ACC112 (cell line): ENCODE measurements at regions not wholly inside any gene's neighbourhood (a gene's known extent, or its start where the extent isn't known, plus 50 kb on each side); places are given as distances from the start of the nearest gene placed in this dataset.
"Not testable (repeated sequence)": the region's sequence is repeated elsewhere in the genome, so short reads cannot be mapped to it uniquely, and the experiment has no call there.

Experiments
- H2AFZ ChIP-seq: fragments of 200-600 bp; sonication (generic); one replicate; pipeline ENCODE4 v1.6.0; 2017; ENCODE audit warnings: antibody characterized with exemption, low read length; ENCODE audit not compliant: unreplicated experiment
- H3K27ac ChIP-seq: fragments of 200-600 bp; sonication (generic); 2 replicates; pipeline ENCODE4 v1.5.1; 2014; ENCODE audit warnings: low read depth, mild to moderate bottlenecking, antibody characterized with exemption, low read length, moderate library complexity
- H3K27me3 ChIP-seq: fragments of 200-600 bp; sonication (generic); 2 replicates; pipeline ENCODE4 v1.6.1; 2014; ENCODE audit warnings: mild to moderate bottlenecking, antibody characterized with exemption, low read length, moderate library complexity, mixed read lengths; ENCODE audit not compliant: insufficient read depth
- H3K36me3 ChIP-seq: fragments of 200-600 bp; sonication (generic); 2 replicates; pipeline ENCODE4 v1.6.1; 2016; ENCODE audit warnings: mild to moderate bottlenecking, antibody characterized with exemption, low read length, moderate library complexity, mixed read lengths; ENCODE audit not compliant: insufficient read depth
- H3K4me1 ChIP-seq: fragments of 200-600 bp; sonication (generic); one replicate; pipeline ENCODE4 v1.6.1; 2016; ENCODE audit warnings: low read length, mixed read lengths; ENCODE audit not compliant: insufficient read depth, unreplicated experiment, control insufficient read depth
- H3K4me3 ChIP-seq: fragments of 200-600 bp; sonication (generic); 2 replicates; pipeline ENCODE4 v1.5.1; 2014; ENCODE audit warnings: mild to moderate bottlenecking, low read depth, low read length
- H3K79me2 ChIP-seq: fragments of 200-600 bp; sonication (generic); one replicate; pipeline ENCODE4 v1.6.0; 2016; ENCODE audit warnings: low read length; ENCODE audit not compliant: control insufficient read depth, unreplicated experiment, insufficient read depth

DNA sequence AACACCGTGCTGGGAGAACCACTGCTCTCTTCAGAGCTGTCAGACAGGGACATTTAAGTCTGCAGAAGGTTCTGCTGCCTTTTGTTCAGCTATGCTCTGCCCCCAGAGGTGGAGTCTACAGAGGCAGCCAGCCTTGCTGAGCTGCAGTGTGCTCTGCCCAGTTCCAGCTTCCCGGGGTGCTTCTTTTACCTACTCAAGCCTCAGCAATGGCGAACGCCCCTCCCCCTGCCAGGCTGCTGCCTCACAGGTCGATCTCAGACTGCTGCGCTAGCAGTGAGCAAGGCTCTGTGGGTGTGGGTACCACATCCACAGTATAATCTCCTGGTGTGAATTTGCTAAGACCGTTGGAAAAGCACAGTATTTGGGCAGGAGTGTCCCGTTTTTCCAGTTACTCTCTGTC is 133.1 kb upstream of the PHYHIPL start:
- not testable (repeated sequence) for H3K36me3 ChIP-seq, H3K4me1 ChIP-seq, H3K27ac ChIP-seq, H3K4me3 ChIP-seq, H3K79me2 ChIP-seq, H2AFZ ChIP-seq
- H3K27me3 ChIP-seq, result peaks cover 28% of the 10 kb centered on the region

DNA sequence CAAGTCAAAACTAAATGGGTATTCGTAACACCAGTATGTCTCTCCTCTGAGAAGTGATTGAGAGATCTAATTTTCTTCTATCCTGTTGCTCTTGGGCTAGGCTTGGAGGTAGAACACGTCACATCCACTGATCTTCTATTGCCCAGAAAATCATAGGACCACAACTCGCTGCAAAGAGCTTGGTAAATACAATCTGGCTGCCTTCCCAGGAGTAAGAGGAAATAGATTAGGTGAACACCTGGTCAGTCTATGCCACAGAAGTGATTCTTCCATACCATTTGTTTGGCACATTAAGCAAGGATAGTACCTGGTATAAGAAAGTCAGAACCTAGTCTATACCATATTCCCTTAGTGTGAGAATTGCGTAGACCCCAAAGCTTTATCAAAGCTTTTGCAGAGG is 129.3 kb upstream of the PHYHIPL start:
- Histone ChIP-seq H3K4me1 (no peaks in the 10 kb centered on the region), H3K27ac (no peak overlapping the region), H3K36me3 (no peaks in the 10 kb centered on the region), H2AFZ (no peak overlapping the region), H3K27me3 (peaks cover 33% of the 10 kb centered on the region), H3K4me3 (no peak overlapping the region), H3K79me2 (no peaks in the 10 kb centered on the region)

DNA sequence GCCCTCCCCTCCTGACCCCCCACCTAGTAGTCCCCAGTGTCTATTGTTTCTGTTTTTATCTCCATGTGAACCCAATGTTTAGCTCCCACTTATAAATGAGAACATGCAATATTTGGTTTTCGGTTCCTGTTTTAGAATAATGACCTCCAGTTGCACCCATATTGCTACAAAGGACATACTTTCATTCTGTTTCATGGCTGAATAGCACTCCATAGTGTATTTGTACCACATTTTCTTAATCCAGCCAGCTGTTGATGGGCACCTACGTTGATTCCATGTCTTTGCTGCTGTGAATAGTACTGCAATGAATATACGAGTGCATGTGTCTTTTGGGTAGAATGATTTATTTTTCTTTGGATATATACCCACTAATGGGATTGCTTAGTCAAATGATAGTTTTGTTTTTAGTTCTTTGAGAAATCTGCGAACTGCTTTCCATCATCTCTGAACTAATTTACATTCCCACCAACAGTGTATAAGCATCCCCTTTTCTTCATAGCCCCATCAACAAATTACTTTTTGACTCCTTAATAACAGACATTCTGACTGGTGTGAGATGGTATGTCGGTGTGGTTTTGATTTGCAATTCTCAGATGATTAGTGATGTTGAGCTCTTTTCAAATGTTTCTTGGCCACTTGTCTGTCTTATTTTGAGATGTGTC is 128.4 kb upstream of the PHYHIPL start:
- Histone ChIP-seq H3K4me3 (no peak overlapping the region), H2AFZ (no peak overlapping the region), H3K4me1 (no peaks in the 10 kb centered on the region), H3K79me2 (no peaks in the 10 kb centered on the region), H3K27me3 (peaks cover 34% of the 10 kb centered on the region), H3K36me3 (no peaks in the 10 kb centered on the region), H3K27ac (no peak overlapping the region)

DNA sequence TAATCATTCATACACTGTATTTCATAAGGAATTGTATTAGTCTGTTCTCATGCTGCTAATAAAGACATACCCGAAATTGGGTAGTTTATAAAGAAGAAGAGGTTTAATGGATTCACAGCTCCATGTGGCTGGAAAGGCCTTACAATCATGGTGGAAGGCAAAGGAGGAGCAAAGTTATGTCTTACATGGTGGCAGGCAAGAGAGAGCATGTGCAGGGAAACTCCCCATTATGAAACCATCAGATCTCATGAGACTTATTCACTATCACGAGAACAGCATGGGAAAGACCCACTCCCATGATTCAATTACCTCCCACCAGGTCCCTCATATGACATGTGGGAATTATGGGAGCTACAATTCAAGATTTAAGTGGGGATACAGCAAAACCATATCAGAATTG is 122.9 kb upstream of the PHYHIPL start:
- peaks cover 18% of the 10 kb centered on the region for H3K27me3 ChIP-seq
- not testable (repeated sequence) for H3K79me2 ChIP-seq, H3K4me1 ChIP-seq, H2AFZ ChIP-seq, H3K4me3 ChIP-seq, H3K27ac ChIP-seq, H3K36me3 ChIP-seq

DNA sequence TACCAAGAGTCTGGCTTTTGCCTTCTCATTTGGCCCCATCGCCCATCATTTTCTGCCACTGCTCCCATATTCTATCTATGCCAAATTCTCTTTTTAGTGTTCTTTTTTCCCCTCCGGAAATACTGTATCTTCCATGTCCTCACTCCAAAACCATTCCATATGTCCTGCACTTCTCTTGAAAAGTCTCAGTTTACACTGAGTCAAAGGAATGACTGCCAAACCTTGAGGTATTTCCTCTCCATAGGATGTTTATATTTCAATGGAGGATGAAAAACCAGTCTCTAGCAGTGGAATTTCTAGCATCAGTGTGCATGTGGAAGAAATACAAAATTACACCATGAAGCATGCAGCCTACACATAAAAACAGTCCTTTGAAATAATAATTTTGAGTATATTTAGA is 121.4 kb upstream of the PHYHIPL start:
- Histone ChIP-seq H3K36me3 (no peaks in the 10 kb centered on the region), H3K4me1 (no peaks in the 10 kb centered on the region), H3K27ac (no peak overlapping the region), H3K4me3 (no peak overlapping the region), H3K79me2 (no peaks in the 10 kb centered on the region), H2AFZ (no peak overlapping the region), H3K27me3 (peaks cover 29% of the 10 kb centered on the region)

DNA sequence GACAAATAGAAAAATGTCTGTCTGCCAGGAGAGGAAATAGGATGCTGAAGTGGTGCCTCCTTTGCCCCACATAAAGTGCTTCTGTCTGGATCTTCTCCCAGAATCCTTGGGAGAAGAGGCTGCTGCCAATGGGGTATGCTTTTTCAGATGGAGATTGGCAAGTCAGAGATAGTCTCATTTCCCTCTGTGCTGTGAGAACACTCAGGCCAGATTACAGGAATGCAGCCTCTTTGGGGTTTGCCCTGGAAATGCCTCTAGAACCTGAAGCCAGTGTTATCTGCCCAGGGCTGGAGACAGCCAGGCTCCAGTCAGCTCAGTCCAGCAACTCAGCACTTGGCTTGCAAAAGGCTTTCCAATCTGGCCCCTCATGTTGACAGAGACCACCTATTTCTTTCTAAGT is 119.1 kb upstream of the PHYHIPL start:
- Histone ChIP-seq H3K4me1 (no peaks in the 10 kb centered on the region), H3K27me3 (peaks cover 29% of the 10 kb centered on the region), H3K79me2 (no peaks in the 10 kb centered on the region), H3K36me3 (no peaks in the 10 kb centered on the region), H3K4me3 (no peak overlapping the region), H3K27ac (no peak overlapping the region), H2AFZ (no peak overlapping the region)

DNA sequence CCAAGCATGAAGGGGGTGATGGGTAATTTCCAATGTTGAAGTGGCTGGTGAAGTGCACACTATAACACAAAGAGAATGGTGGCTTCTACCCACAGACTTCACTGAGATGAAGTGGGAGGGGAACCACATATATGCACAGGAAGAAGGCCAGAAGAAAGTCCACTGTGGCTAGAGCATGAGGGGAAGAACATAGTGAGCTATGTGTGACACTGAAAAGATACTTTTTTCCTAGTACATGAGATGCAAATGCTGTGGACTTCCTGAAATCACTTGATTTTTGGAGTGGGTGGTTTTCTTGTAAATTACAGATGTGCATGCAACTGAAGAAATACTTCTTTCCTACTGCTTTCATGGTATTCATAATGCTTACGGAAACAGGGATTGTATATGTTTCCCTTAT is 115.6 kb upstream of the PHYHIPL start:
- peaks cover 29% of the 10 kb centered on the region for H3K27me3 ChIP-seq
- H3K4me1 ChIP-seq, result no peaks in the 10 kb centered on the region

DNA sequence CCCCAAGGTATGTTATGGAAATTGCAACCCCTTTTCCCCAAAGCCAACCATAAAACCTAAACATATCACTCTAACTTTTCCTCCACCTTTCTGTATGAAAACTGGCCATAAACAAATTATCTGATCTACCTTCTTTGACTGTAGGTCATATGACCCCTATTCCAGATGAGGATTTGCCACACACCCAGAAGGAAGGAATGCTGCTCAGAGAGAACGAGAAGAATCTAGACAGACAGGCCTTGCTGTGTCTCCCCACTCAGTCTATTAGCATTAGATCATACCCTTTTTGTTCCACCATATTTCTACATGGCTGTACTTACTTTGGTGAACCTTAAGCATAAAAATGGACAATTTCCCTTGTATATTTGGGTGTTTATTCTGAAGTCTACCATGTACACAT is 113.0 kb upstream of the PHYHIPL start:
- Histone ChIP-seq H3K27me3 (peaks cover 17% of the 10 kb centered on the region), H3K36me3 (no peaks in the 10 kb centered on the region), H2AFZ (no peak overlapping the region), H3K79me2 (no peaks in the 10 kb centered on the region), H3K4me1 (no peaks in the 10 kb centered on the region), H3K27ac (no peak overlapping the region), H3K4me3 (no peak overlapping the region)

More for the DNA sequence above, 115.6 kb upstream of the PHYHIPL start:
- no peaks in the 10 kb centered on the region for H3K36me3 ChIP-seq
- H3K27ac ChIP-seq, result no peak overlapping the region
- H3K79me2 ChIP-seq, result no peaks in the 10 kb centered on the region
- no peak overlapping the region for H3K4me3 ChIP-seq
- H2AFZ ChIP-seq, result no peak overlapping the region

DNA sequence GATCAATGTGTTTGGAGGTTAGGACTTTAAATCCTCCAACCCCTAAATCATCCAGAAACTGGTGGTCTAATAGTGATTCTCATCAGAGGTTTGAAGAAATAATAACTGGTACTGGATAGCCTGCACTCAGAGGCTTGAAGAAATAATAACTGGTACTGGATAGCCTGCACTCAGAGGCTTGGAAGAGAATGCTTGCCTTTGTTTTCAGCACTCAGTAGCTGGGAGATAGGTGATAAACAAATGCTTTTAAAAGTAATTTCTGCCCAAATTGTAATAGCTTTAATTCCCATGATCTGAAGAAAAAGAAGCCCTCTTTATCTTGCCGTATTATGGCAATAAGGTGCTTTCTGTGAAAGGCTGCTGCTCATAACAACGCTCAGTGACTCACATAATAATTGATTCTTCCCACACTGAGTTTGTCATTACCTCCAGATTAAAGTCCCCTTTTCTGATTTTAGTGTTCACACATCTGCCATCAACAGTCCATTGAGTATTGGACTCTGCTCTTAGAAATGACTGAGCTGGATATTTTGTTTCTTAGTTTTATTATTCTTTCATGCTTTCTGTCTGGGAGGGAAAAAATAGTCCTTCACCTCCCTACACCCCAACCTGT is 112.3 kb upstream of the PHYHIPL start:
- no peak overlapping the region for H3K27ac ChIP-seq
- no peak overlapping the region for H3K4me3 ChIP-seq
- no peak overlapping the region for H2AFZ ChIP-seq
- H3K36me3 ChIP-seq, result no peaks in the 10 kb centered on the region
- H3K4me1 ChIP-seq, result no peaks in the 10 kb centered on the region
- H3K27me3 ChIP-seq, result peaks cover 12% of the 10 kb centered on the region
- H3K79me2 ChIP-seq, result no peaks in the 10 kb centered on the region

DNA sequence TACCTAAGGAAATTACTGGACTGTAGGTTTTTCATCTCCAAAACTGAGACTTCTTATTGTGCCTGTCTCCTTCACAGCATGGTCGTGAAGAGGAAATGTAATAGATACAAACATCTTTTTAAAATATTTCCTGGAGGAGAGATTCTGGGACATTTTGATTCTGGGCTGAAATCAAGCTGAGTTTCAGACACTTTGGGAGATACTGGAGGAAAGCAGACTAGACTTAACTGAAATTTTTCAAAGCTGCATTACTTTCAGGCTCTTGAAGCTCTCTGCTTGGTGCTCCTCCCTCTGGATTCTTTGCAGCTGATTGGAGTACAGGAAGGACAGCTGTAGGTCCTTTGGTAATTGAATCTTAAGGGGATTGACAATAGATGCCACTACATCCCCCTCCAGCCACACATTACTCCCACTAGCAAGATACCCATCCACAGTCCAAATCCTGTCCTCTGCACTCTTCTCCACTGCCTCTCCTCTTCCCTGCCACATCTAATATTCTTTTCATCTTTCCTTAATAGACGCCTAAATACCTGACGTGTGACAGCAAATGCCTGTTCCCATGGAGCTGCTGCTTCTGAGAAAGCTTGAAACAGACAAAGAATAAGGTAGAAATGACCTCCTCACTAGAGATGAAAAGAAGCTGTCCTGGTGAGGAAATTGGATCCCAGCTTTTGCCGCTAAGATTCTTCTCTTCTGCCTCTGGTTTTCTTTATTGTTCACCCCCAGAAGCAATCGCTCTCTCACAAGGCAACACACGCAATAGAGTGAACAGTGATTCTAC is 111.5 kb upstream of the PHYHIPL start:
- no peaks in the 10 kb centered on the region for H3K79me2 ChIP-seq
- H3K36me3 ChIP-seq, result no peaks in the 10 kb centered on the region
- no peak overlapping the region for H3K4me3 ChIP-seq
- no peak overlapping the region for H2AFZ ChIP-seq
- H3K4me1 ChIP-seq, result no peaks in the 10 kb centered on the region
- peaks cover 5% of the 10 kb centered on the region for H3K27me3 ChIP-seq
- H3K27ac ChIP-seq, result no peak overlapping the region
